ENCODE measurements at regions not wholly inside any gene's neighbourhood (a gene's known extent, or its start where the extent isn't known, plus 50 kb on each side); places are given as distances from the start of the nearest gene placed in this dataset.

DNA sequence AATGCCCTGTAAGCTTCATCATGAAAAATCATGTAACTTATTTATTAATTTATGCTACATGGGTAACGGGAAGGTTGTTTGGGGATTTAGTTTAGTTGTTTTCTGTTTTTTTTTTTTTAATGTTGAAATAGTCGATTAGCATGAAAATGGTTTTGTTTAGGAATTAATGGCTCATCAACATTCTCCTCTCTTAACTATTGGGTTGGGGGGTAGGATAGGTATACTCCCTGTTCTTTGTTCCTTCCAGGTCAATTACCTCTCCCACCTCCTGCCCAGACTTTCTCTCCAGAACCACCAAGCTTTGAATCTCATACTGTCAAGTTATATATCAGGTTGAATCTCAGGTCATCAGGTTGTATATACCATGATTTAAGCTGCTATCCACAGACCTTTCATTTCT is 568.7 kb upstream of the DSEL start:
- H3K9ac ChIP-seq (ENCODE audit: low read length) = no peak overlapping the region
- H3K27ac ChIP-seq (ENCODE audit: low read length) = no peak overlapping the region
- H3K9me3 ChIP-seq (ENCODE audit: control insufficient read depth, low read depth, low read length) = no peaks in the 10 kb centered on the region
- no peaks in the 10 kb centered on the region for H3K36me3 ChIP-seq (ENCODE audit: control insufficient read depth, low read depth, low read length)
- H3K4me1 ChIP-seq (ENCODE audit: control insufficient read depth, low read depth, low read length) = peaks cover 6% of the 10 kb centered on the region
- no peaks in the 10 kb centered on the region for H3K27me3 ChIP-seq (ENCODE audit: control insufficient read depth, insufficient read depth, low read length)
- no peak overlapping the region for H3K4me3 ChIP-seq (ENCODE audit: low read length)

DNA sequence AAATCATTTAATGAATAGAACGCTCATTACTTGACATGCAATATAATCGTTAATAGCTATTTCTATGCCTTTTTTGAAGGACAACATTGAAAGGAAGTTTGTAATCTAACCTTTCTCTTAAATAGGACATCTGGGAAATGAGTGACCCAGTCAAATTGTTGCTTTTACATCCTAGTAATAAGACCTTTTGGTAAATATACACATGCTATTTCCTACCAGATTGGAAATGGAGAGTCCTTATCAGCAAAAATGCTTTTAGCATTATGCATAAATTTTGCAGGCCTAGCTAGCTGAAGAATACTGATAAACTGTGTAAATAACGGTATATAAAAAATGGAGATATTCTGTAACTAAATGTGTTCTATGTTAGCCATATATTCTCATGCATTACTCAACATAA is 567.3 kb upstream of the DSEL start:
- Histone ChIP-seq H3K27ac (ENCODE audit: low read length) (no peak overlapping the region), H3K9ac (ENCODE audit: low read length) (no peak overlapping the region), H3K36me3 (ENCODE audit: control insufficient read depth, low read depth, low read length) (no peaks in the 10 kb centered on the region), H3K4me3 (ENCODE audit: low read length) (no peak overlapping the region), H3K4me1 (ENCODE audit: control insufficient read depth, low read depth, low read length) (peaks cover 6% of the 10 kb centered on the region), H3K27me3 (ENCODE audit: control insufficient read depth, insufficient read depth, low read length) (no peaks in the 10 kb centered on the region), H3K9me3 (ENCODE audit: control insufficient read depth, low read depth, low read length) (no peaks in the 10 kb centered on the region)

DNA sequence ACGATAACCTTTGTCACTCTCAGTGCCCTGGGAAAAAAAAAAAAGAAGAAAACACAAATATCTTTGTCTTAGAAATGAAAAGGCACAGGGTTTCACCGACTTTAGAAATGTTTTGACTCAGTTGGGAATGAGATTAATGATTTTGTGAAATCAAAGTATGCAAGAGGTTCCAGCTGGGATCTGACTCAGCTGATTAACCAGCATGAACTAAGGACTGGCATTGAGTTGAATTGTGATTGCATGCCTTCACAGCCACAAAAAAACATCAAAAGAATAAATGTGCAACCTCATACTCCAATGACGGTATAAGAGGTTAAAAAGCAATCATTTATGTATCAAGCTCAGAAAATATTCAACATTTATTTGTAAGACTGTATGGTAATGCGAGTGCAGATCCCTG is 566.6 kb upstream of the DSEL start:
- Histone ChIP-seq H3K4me1 (ENCODE audit: control insufficient read depth, low read depth, low read length) (peaks cover 6% of the 10 kb centered on the region), H3K27ac (ENCODE audit: low read length) (peak overlapping the region; percentile 53)

DNA sequence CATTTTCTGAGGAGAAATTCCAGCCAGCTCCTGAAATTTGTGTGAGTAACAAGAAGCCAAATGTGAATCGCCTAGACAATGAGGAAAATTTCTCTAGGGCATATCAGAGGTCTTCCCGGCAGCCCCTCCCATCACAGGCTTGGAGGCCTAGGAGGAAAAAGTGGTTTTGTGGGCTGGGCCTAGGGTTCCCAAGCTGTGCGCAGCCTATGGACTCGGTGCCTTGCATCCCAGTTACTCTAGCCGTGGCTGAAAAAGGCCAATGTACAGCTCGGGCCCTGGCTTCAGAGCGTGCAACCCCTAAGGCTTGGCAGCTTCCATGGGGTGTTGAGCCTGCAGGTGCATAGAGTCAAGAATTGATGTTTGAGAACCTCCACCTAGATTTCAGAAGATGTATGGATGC is 556.2 kb upstream of the DSEL start:
- H3K4me3 ChIP-seq (ENCODE audit: low read length) = no peak overlapping the region
- no peaks in the 10 kb centered on the region for H3K36me3 ChIP-seq (ENCODE audit: control insufficient read depth, low read depth, low read length)
- peaks cover 14% of the 10 kb centered on the region for H3K9me3 ChIP-seq (ENCODE audit: control insufficient read depth, low read depth, low read length)
- no peaks in the 10 kb centered on the region for H3K27me3 ChIP-seq (ENCODE audit: control insufficient read depth, insufficient read depth, low read length)
- H3K4me1 ChIP-seq (ENCODE audit: control insufficient read depth, low read depth, low read length) = no peaks in the 10 kb centered on the region
- H3K9ac ChIP-seq (ENCODE audit: low read length) = no peak overlapping the region
- H3K27ac ChIP-seq (ENCODE audit: low read length) = no peak overlapping the region

More for the DNA sequence above, 566.6 kb upstream of the DSEL start:
- no peaks in the 10 kb centered on the region for H3K9me3 ChIP-seq (ENCODE audit: control insufficient read depth, low read depth, low read length)
- no peak overlapping the region for H3K9ac ChIP-seq (ENCODE audit: low read length)
- H3K4me3 ChIP-seq (ENCODE audit: low read length) = no peak overlapping the region
- no peaks in the 10 kb centered on the region for H3K36me3 ChIP-seq (ENCODE audit: control insufficient read depth, low read depth, low read length)
- no peaks in the 10 kb centered on the region for H3K27me3 ChIP-seq (ENCODE audit: control insufficient read depth, insufficient read depth, low read length)

DNA sequence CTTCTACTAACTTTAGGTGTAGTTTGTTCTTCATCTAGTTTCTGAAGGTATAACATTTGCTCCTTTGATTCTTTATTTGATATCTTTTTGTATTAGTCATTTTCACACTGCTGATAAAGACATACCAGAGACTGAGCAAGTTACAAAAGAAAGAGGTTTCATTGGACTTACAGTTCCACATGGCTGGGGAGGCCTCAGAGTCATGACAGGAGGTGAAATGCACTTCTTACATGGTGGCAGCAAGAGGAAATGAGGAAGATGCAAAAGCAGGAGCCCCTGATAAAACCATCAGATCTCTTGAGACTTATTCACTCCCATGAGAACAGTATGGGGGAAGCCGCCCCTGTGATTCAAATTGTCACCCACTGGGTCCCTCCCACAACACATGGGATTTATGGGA is 544.4 kb upstream of the DSEL start:
- H3K9ac ChIP-seq (ENCODE audit: low read length) = no peak overlapping the region
- H3K36me3 ChIP-seq (ENCODE audit: control insufficient read depth, low read depth, low read length) = no peaks in the 10 kb centered on the region

DNA sequence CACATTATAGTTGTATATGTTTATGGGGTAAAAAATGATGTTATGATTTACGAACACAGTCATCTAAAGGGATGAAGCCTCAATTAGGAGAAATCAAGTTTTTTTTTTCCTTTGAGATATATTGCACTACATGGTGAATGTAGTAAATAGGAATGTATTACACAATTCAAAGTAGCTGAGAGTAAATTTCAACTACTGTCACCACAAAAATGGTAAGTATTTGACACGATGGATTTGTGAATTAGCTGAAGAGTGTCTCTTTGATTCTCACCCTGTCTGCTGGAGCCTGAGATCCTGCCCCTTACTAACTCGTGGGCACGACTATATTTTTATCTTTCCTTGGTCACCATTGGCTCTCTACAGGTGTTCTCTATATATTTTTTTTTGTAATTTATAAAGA is 540.4 kb upstream of the DSEL start:
- no peaks in the 10 kb centered on the region for H3K4me1 ChIP-seq (ENCODE audit: control insufficient read depth, low read depth, low read length)
- no peaks in the 10 kb centered on the region for H3K27me3 ChIP-seq (ENCODE audit: control insufficient read depth, insufficient read depth, low read length)
- H3K9me3 ChIP-seq (ENCODE audit: control insufficient read depth, low read depth, low read length) = no peaks in the 10 kb centered on the region
- no peak overlapping the region for H3K27ac ChIP-seq (ENCODE audit: low read length)
- H3K4me3 ChIP-seq (ENCODE audit: low read length) = no peak overlapping the region
- H3K36me3 ChIP-seq (ENCODE audit: control insufficient read depth, low read depth, low read length) = no peaks in the 10 kb centered on the region
- no peak overlapping the region for H3K9ac ChIP-seq (ENCODE audit: low read length)

More for the DNA sequence above, 544.4 kb upstream of the DSEL start:
- Histone ChIP-seq H3K27me3 (ENCODE audit: control insufficient read depth, insufficient read depth, low read length) (no peaks in the 10 kb centered on the region), H3K4me3 (ENCODE audit: low read length) (no peak overlapping the region), H3K4me1 (ENCODE audit: control insufficient read depth, low read depth, low read length) (no peaks in the 10 kb centered on the region), H3K9me3 (ENCODE audit: control insufficient read depth, low read depth, low read length) (no peaks in the 10 kb centered on the region), H3K27ac (ENCODE audit: low read length) (no peak overlapping the region)

DNA sequence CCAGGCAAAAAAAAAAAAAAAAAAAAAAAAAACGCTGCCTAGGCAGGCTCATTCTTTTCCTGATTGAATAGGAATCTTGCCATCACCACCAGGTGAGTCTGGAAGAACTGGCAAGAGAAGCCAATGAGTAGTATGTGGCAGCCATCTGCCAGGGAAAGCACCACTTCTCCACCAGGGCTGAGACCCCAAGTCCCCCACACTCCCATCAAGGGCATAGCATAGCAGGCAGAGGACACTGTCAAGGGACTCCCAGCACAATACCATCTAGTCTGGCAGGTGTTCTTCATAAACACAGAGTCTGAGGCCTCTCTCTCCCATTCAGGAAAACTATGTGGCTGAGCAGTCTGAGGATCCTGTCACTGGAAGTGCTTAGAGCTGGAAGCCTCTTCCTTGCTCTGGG is 538.1 kb upstream of the DSEL start:
- H3K9ac ChIP-seq (ENCODE audit: low read length) = no peak overlapping the region
- peaks cover 11% of the 10 kb centered on the region for H3K4me1 ChIP-seq (ENCODE audit: control insufficient read depth, low read depth, low read length)
- H3K36me3 ChIP-seq (ENCODE audit: control insufficient read depth, low read depth, low read length) = no peaks in the 10 kb centered on the region
- no peaks in the 10 kb centered on the region for H3K27me3 ChIP-seq (ENCODE audit: control insufficient read depth, insufficient read depth, low read length)
- no peaks in the 10 kb centered on the region for H3K9me3 ChIP-seq (ENCODE audit: control insufficient read depth, low read depth, low read length)
- no peak overlapping the region for H3K4me3 ChIP-seq (ENCODE audit: low read length)
- no peak overlapping the region for H3K27ac ChIP-seq (ENCODE audit: low read length)

DNA sequence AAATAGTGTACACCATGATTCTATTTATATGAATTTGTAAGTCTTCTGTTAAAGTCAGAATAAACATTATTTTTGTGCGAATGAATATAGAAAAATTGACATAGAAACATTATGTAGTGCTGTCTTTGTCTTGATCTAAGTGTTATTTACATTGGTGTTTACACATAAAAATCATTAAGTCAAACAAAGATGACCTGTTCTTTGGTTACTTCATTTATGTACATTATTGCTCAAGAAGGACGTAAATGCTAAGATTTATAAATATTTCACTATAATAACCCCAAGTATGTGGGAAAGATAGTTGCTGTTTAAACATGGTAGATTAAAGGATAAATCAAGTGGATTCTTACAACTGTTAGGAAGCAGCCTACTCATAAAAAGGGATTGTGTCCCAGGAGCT is 536.8 kb upstream of the DSEL start:
- Histone ChIP-seq H3K9ac (ENCODE audit: low read length) (no peak overlapping the region), H3K9me3 (ENCODE audit: control insufficient read depth, low read depth, low read length) (no peaks in the 10 kb centered on the region), H3K36me3 (ENCODE audit: control insufficient read depth, low read depth, low read length) (no peaks in the 10 kb centered on the region), H3K4me1 (ENCODE audit: control insufficient read depth, low read depth, low read length) (peaks cover 11% of the 10 kb centered on the region), H3K27me3 (ENCODE audit: control insufficient read depth, insufficient read depth, low read length) (no peaks in the 10 kb centered on the region), H3K27ac (ENCODE audit: low read length) (no peak overlapping the region), H3K4me3 (ENCODE audit: low read length) (no peak overlapping the region)

DNA sequence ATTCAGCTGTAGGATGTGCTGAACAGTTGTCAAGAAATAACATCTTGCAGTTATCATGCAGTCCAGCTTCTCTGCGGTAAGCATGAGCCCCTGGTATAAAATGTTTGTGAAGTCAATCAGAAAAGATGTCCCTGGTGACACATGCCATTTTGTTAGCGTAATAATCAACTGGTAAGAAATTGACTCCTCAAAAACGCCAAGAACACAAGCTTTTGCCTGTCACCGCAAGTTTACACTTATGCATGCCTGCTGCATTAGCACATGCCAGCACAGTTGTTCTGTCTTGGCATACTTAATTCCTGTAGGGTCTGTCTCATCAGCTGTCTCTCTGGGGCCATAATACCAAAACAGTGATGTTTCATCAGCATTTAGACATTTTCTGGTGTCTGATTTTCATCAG is 524.8 kb upstream of the DSEL start:
- Histone ChIP-seq H3K4me1 (ENCODE audit: control insufficient read depth, low read depth, low read length) (no peaks in the 10 kb centered on the region), H3K36me3 (ENCODE audit: control insufficient read depth, low read depth, low read length) (no peaks in the 10 kb centered on the region), H3K4me3 (ENCODE audit: low read length) (no peak overlapping the region), H3K9me3 (ENCODE audit: control insufficient read depth, low read depth, low read length) (no peaks in the 10 kb centered on the region), H3K27ac (ENCODE audit: low read length) (no peak overlapping the region), H3K9ac (ENCODE audit: low read length) (no peak overlapping the region), H3K27me3 (ENCODE audit: control insufficient read depth, insufficient read depth, low read length) (no peaks in the 10 kb centered on the region)

DNA sequence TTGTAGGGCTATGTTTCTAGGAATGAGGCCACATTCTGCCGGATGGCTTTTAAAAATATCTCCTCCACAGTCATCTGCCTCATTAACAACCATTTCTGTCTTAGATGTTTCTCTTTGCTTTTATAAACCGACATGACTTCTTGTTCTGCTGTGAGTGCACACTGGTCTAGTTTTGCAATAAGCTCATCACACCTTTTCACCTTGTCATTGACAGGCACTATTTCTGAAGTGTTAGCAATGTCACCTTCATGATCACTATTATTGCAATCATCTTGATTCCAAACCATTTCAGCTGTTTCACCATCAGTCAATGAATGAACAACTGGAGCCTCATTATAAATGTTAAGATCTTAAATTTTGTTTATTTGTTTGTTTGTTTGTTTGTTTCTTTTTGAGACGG is 523.7 kb upstream of the DSEL start:
- Histone ChIP-seq H3K9me3 (ENCODE audit: control insufficient read depth, low read depth, low read length) (no peaks in the 10 kb centered on the region), H3K36me3 (ENCODE audit: control insufficient read depth, low read depth, low read length) (no peaks in the 10 kb centered on the region), H3K4me3 (ENCODE audit: low read length) (no peak overlapping the region), H3K4me1 (ENCODE audit: control insufficient read depth, low read depth, low read length) (no peaks in the 10 kb centered on the region), H3K27me3 (ENCODE audit: control insufficient read depth, insufficient read depth, low read length) (no peaks in the 10 kb centered on the region), H3K27ac (ENCODE audit: low read length) (no peak overlapping the region), H3K9ac (ENCODE audit: low read length) (no peak overlapping the region)

DNA sequence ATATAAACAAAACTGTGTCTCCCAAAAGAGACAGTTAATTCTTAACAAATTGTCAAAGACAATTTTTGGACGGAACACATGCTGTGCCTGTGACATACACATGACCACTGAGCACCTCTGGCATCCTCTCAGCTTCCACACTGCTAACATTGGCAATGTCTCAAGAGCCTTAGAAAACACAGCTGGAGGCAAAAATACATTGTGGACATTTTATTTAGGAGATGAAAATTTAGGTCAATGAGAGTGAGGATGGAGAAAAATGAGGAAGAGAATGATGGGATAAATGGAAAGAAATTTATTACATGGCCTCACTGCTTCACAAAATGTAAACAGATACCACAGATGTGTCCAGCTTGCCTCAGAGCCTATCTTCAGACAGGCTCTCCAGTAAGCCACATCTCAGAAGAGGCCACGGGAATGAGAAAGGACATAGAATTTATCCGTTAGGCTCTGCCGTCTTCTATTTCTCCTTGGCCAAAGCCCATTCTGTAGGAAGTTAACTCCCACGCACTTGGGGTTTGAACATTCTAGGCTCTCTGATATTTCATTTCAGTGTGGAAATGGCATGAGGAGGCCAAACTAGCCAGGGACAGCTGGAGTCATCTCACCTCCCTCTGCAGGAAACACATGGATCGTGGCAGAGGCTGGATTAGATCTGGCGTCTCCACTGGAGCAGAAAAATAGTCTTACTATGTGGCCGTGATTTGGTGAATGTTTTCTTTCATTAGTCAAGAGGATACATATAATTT is 519.4 kb upstream of the DSEL start:
- no peak overlapping the region for H3K4me3 ChIP-seq (ENCODE audit: low read length)
- H3K27me3 ChIP-seq (ENCODE audit: control insufficient read depth, insufficient read depth, low read length) = no peaks in the 10 kb centered on the region
- H3K36me3 ChIP-seq (ENCODE audit: control insufficient read depth, low read depth, low read length) = no peaks in the 10 kb centered on the region
- H3K4me1 ChIP-seq (ENCODE audit: control insufficient read depth, low read depth, low read length) = no peaks in the 10 kb centered on the region
- no peaks in the 10 kb centered on the region for H3K9me3 ChIP-seq (ENCODE audit: control insufficient read depth, low read depth, low read length)
- H3K9ac ChIP-seq (ENCODE audit: low read length) = no peak overlapping the region
- no peak overlapping the region for H3K27ac ChIP-seq (ENCODE audit: low read length)

DNA sequence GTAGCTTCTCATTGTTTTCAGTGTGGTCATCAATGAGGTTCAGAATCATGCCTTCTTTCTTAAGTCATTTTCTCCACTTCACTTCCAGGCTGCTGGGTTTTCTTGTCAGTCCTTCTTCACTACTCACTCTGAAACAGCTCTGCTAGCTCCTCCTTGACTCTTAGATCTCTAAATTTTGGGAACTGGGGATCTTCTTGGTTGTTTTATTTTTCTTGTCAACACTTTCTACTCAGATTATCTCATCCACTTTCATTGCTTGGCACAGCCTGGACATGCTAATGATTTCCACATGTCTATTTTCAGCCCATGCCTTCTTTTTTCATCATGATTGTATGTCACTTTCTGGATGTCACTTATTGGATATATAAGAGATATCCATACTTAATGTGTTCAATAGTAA is 517.8 kb upstream of the DSEL start:
- H3K9me3 ChIP-seq (ENCODE audit: control insufficient read depth, low read depth, low read length) = no peaks in the 10 kb centered on the region
- no peaks in the 10 kb centered on the region for H3K4me1 ChIP-seq (ENCODE audit: control insufficient read depth, low read depth, low read length)
- no peak overlapping the region for H3K27ac ChIP-seq (ENCODE audit: low read length)
- no peaks in the 10 kb centered on the region for H3K36me3 ChIP-seq (ENCODE audit: control insufficient read depth, low read depth, low read length)
- no peak overlapping the region for H3K4me3 ChIP-seq (ENCODE audit: low read length)
- no peaks in the 10 kb centered on the region for H3K27me3 ChIP-seq (ENCODE audit: control insufficient read depth, insufficient read depth, low read length)
- H3K9ac ChIP-seq (ENCODE audit: low read length) = no peak overlapping the region

Data from iPS-18a (cell line).